SK-N-SH (cell line): ENCODE measurements at regions not wholly inside any gene's neighbourhood (a gene's known extent, or its start where the extent isn't known, plus 50 kb on each side); places are given as distances from the start of the nearest gene placed in this dataset.

ENCODE experiments used
- CTCF ChIA-PET: fragments of 300-600, 350-600 bp; formaldehyde crosslinking; extraction: SDS; loops from one replicate; lab custom pipeline; 2021; lab: Yijun Ruan, JAX
- POLR2A ChIA-PET: fragments of 350-600 bp; sonication (Branson Sonifier 250); formaldehyde crosslinking; extraction: SDS; loops from one replicate; lab custom pipeline; 2020; ENCODE audit warnings: antibody characterized with exemption, inconsistent platforms; lab: Yijun Ruan, JAX
- DNase-seq: peaks from one replicate; pipeline ENCODE4 v3.0.0; 2012
- H2AFZ ChIP-seq: fragments of 200-600 bp; sonication (generic); 2 replicates; pipeline ENCODE4 v1.8.1; 2016; ENCODE audit warnings: antibody characterized with exemption, mild to moderate bottlenecking, low read depth
- H3F3A ChIP-seq: fragments of 200-600 bp; sonication (generic); replicated peaks from 2 replicates; pipeline ENCODE3; 2016; ENCODE audit warnings: antibody characterized with exemption, mild to moderate bottlenecking; ENCODE audit not compliant: insufficient read depth
- H3K27ac ChIP-seq, 2 experiments: fragments of 200-500 bp in 1 of 2; fragments of 200-600 bp in 1 of 2; sonication (Bioruptor generic) in 1 of 2; sonication (generic), shearing (Covaris generic) in 1 of 2; 2 replicates each; pipeline versions ENCODE4 v1.5.1 to v1.6.1; 2014 to 2016; ENCODE audit warnings: low read depth in 2 of 2, inconsistent platforms in 1 of 2, low read length in 1 of 2, mild to moderate bottlenecking in 1 of 2, mixed read lengths in 1 of 2
- H3K27me3 ChIP-seq: fragments of 200-600 bp; sonication (generic), shearing (Covaris generic); 2 replicates; pipeline ENCODE4 v1.6.1; 2016; ENCODE audit warnings: mixed run types; ENCODE audit not compliant: insufficient read depth
- H3K36me3 ChIP-seq, 2 experiments: fragments of 200-500 bp in 1 of 2; fragments of 200-600 bp in 1 of 2; sonication (Bioruptor generic) in 1 of 2; sonication (generic) in 1 of 2; replicated peaks in 1 of 2; 2 replicates each; pipeline versions ENCODE3 to v1.5.1; 2014 to 2016; ENCODE audit warnings: low read length in 1 of 2, mild to moderate bottlenecking in 1 of 2; ENCODE audit not compliant: insufficient read depth in 2 of 2, control insufficient read depth in 1 of 2
- H3K4me1 ChIP-seq, 2 experiments: fragments of 200-500 bp in 1 of 2; fragments of 200-600 bp in 1 of 2; sonication (Bioruptor generic) in 1 of 2; sonication (generic), shearing (Covaris generic) in 1 of 2; 2 replicates each; pipeline versions ENCODE4 v1.5.1 to v1.6.1; 2014 to 2016; ENCODE audit warnings: low read depth in 1 of 2, low read length in 1 of 2, mixed run types in 1 of 2; ENCODE audit not compliant: insufficient read depth in 2 of 2, control insufficient read depth in 1 of 2
- H3K4me2 ChIP-seq: fragments of 200-600 bp; sonication (generic), shearing (Covaris generic); 2 replicates; pipeline ENCODE4 v1.6.1; 2017; ENCODE audit warnings: mixed run types
- H3K4me3 ChIP-seq, 2 experiments: fragments of 200-500 bp in 1 of 2; fragments of 200-600 bp in 1 of 2; sonication (Bioruptor generic) in 1 of 2; sonication (generic), shearing (Covaris generic) in 1 of 2; 2 replicates each; pipeline versions ENCODE4 v1.5.1 to v1.8.1; 2014 to 2016; ENCODE audit warnings: low read depth in 2 of 2, inconsistent platforms in 1 of 2, low read length in 1 of 2, mild to moderate bottlenecking in 1 of 2, mixed read lengths in 1 of 2, moderate library complexity in 1 of 2
- H3K79me2 ChIP-seq: fragments of 200-600 bp; sonication (generic); 2 replicates; pipeline ENCODE4 v1.8.1; 2017; ENCODE audit warnings: mild to moderate bottlenecking; ENCODE audit not compliant: insufficient read depth
- H3K9ac ChIP-seq: fragments of 200-600 bp; sonication (generic); 2 replicates; pipeline ENCODE4 v1.6.1; 2017; ENCODE audit warnings: mixed run types
- H3K9me2 ChIP-seq: fragments of 200-600 bp; sonication (generic); 2 replicates; pipeline ENCODE4 v1.6.1; 2017; ENCODE audit warnings: mixed run types
- H3K9me3 ChIP-seq: fragments of 200-600 bp; sonication (generic); 2 replicates; pipeline ENCODE4 v1.6.1; 2017; ENCODE audit warnings: mixed run types, mild to moderate bottlenecking, moderate library complexity
- H4K20me1 ChIP-seq: fragments of 200-600 bp; sonication (generic); 2 replicates; pipeline ENCODE4 v1.6.1; 2017; ENCODE audit warnings: mild to moderate bottlenecking, mixed run types; ENCODE audit not compliant: insufficient read depth
- ELF1 ChIP-seq: IDR thresholded peaks from 2 replicates; pipeline ENCODE4 v1.4.0; 2012
- FOSL2 ChIP-seq: IDR thresholded peaks from 2 replicates; pipeline ENCODE4 v1.4.0; 2012; ENCODE audit warnings: low read depth, mild to moderate bottlenecking, moderate library complexity, borderline replicate concordance
- FOXM1 ChIP-seq: IDR thresholded peaks from 2 replicates; pipeline ENCODE4 v1.4.0; 2012; ENCODE audit warnings: low read depth, mild to moderate bottlenecking
- GATA2 ChIP-seq: sonication (generic); formaldehyde crosslinking; IDR thresholded peaks from 2 replicates; pipeline ENCODE4 v1.5.0; 2020; ENCODE audit warnings: mild to moderate bottlenecking, missing genetic modification reagents
- MEF2A ChIP-seq: IDR thresholded peaks from 2 replicates; pipeline ENCODE4 v1.4.0; 2012; ENCODE audit warnings: low read depth, borderline replicate concordance
- NFIC ChIP-seq: IDR thresholded peaks from 2 replicates; pipeline ENCODE4 v1.4.0; 2012; ENCODE audit warnings: borderline replicate concordance
- NRF1 ChIP-seq: IDR thresholded peaks from 2 replicates; pipeline ENCODE4 v1.6.1; 2012; ENCODE audit warnings: low read depth, mild to moderate bottlenecking, low read length
- RAD21 ChIP-seq: IDR thresholded peaks from 2 replicates; pipeline ENCODE4 v1.6.1; 2012; ENCODE audit warnings: mild to moderate bottlenecking, low read length
- REST ChIP-seq: IDR thresholded peaks from 2 replicates; pipeline ENCODE4 v1.6.1; 2012; ENCODE audit warnings: mild to moderate bottlenecking, low read depth, low read length, moderate library complexity
- RFX5 ChIP-seq: IDR thresholded peaks from 2 replicates; pipeline ENCODE4 v1.6.1; 2012; ENCODE audit warnings: mild to moderate bottlenecking, improper control_type of control experiment, low read length
- SIN3A ChIP-seq: IDR thresholded peaks from 2 replicates; pipeline ENCODE4 v1.6.1; 2012; ENCODE audit warnings: low read depth, mild to moderate bottlenecking, low read length, moderate library complexity, borderline replicate concordance
- TCF12 ChIP-seq: IDR thresholded peaks from 2 replicates; pipeline ENCODE4 v1.4.0; 2012
- TEAD4 ChIP-seq: IDR thresholded peaks from 2 replicates; pipeline ENCODE4 v1.4.0; 2012; ENCODE audit warnings: mild to moderate bottlenecking, borderline replicate concordance; ENCODE audit not compliant: insufficient read depth
- USF1 ChIP-seq: IDR thresholded peaks from 2 replicates; pipeline ENCODE4 v1.4.0; 2012; ENCODE audit warnings: low read depth, borderline replicate concordance
- USF2 ChIP-seq: fragments of 150-350 bp; IDR thresholded peaks from 2 replicates; pipeline ENCODE4 v1.6.1; 2017; ENCODE audit warnings: antibody characterized with exemption, low read length, low read depth, borderline replicate concordance
- YY1 ChIP-seq: IDR thresholded peaks from 2 replicates; pipeline ENCODE4 v1.4.0; 2012; ENCODE audit warnings: low read depth, mild to moderate bottlenecking
- WGBS: methylation state at CpG from one replicate; pipeline ENCODE4 v1.1.6; 2017; ENCODE audit warnings: low lambda C conversion rate; 5-methylcytosine and 5-hydroxymethylcytosine counted together
- TF ChIP-seq, protein P1 (sequence below): IDR thresholded peaks from 2 replicates; pipeline ENCODE4; 2012
- TF ChIP-seq, protein P2 (sequence below): IDR thresholded peaks from 2 replicates; pipeline ENCODE4 v1.4.0; 2012; ENCODE audit warnings: low read depth

GRCh38 chr21:19695796-19696195, 1292.2 kb upstream of the TMPRSS15 start:
- POLR2A ChIA-PET: no interaction called here
- no peak for TF ChIP-seq GATA2 (CRISPR knock-in tag)
- TF ChIP-seq, protein P1, sequence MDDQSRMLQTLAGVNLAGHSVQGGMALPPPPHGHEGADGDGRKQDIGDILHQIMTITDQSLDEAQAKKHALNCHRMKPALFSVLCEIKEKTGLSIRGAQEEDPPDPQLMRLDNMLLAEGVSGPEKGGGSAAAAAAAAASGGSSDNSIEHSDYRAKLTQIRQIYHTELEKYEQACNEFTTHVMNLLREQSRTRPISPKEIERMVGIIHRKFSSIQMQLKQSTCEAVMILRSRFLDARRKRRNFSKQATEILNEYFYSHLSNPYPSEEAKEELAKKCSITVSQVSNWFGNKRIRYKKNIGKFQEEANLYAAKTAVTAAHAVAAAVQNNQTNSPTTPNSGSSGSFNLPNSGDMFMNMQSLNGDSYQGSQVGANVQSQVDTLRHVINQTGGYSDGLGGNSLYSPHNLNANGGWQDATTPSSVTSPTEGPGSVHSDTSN: no peak
- TF ChIP-seq, protein P2, sequence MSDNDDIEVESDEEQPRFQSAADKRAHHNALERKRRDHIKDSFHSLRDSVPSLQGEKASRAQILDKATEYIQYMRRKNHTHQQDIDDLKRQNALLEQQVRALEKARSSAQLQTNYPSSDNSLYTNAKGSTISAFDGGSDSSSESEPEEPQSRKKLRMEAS: no peak
- no peak for TF ChIP-seq REST
- TF ChIP-seq NRF1: no peak
- no peak for TF ChIP-seq NFIC
- no peak for TF ChIP-seq USF1
- no peak for TF ChIP-seq USF2
- TF ChIP-seq TEAD4: no peak
- TF ChIP-seq ELF1: no peak
- TF ChIP-seq FOXM1: no peak
- 5% methylated on average over 1 of the region's 1 CpG for WGBS
- Histone ChIP-seq H3K36me3 (no peaks in the 10 kb centered on the region), H3K4me3 (no peak overlapping the region), H3K4me2 (no peak overlapping the region), H3K27ac (no peak overlapping the region), H3K27me3 (no peaks in the 10 kb centered on the region), H3K9me3 (no peaks in the 10 kb centered on the region), H4K20me1 (no peaks in the 10 kb centered on the region), H3F3A (no peaks in the 10 kb centered on the region), H2AFZ (no peak overlapping the region), H3K79me2 (no peaks in the 10 kb centered on the region), H3K9ac (no peak overlapping the region), H3K9me2 (no peaks in the 10 kb centered on the region), H3K4me1 (no peaks in the 10 kb centered on the region)
- DNase-seq: no peak
- CTCF ChIA-PET: interaction anchor here (0.9 kb wide), 1 partner anchor 9 kb away, joined by 3 read pairs; no protein-coding TSS in a partner anchor

DNA sequence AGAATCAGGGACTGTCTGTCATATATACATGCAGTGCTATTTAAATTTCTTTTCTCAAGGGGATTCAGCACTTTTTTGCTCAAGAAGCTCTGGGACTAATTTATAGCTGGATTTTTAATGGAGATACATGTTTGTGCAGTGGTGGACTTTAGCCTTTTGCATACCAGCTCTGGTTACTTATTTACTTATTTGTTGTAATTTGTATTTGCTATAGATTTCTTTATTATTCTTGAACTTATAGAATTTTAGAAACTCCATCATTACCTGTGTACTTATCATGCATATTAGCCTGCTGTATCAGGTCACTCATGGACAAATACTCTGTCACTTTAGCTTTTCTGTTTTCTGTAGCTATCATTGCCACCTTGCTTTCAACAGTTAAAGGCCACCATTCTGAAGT, 1296.9 kb upstream of the TMPRSS15 start:
- no peaks in the 10 kb centered on the region for H3K79me2 ChIP-seq
- no peak overlapping the region for H3K9ac ChIP-seq
- no peak for TF ChIP-seq FOSL2
- no peak for TF ChIP-seq NFIC
- no peak for TF ChIP-seq RAD21
- no peak for TF ChIP-seq REST
- TF ChIP-seq RFX5: no peak
- no peak for TF ChIP-seq GATA2 (CRISPR knock-in tag)
- no peak for TF ChIP-seq YY1
- no peak for TF ChIP-seq SIN3A
- TF ChIP-seq MEF2A: no peak
- TF ChIP-seq FOXM1: no peak
- no peak for TF ChIP-seq TCF12
- no peak for TF ChIP-seq NRF1
- TF ChIP-seq ELF1: no peak
- H3K4me3 ChIP-seq: no peak overlapping the region
- POLR2A ChIA-PET: no interaction called here
- CTCF ChIA-PET: no interaction called here
- H3F3A ChIP-seq: no peaks in the 10 kb centered on the region
- H3K4me1 ChIP-seq: no peaks in the 10 kb centered on the region
- H2AFZ ChIP-seq: no peak overlapping the region
- no peaks in the 10 kb centered on the region for H3K27me3 ChIP-seq
- H3K36me3 ChIP-seq: no peaks in the 10 kb centered on the region
- no peaks in the 10 kb centered on the region for H4K20me1 ChIP-seq
- H3K9me3 ChIP-seq: no peaks in the 10 kb centered on the region
- no peak overlapping the region for H3K4me2 ChIP-seq
- no peak for DNase-seq
- no peaks in the 10 kb centered on the region for H3K9me2 ChIP-seq
- H3K27ac ChIP-seq: no peak overlapping the region
